Lower leg skin (tissue), 4 donors: ENCODE measurements at regions not wholly inside any gene's neighbourhood (a gene's known extent, or its start where the extent isn't known, plus 50 kb on each side); places are given as distances from the start of the nearest gene placed in this dataset.
A peak's percentile ranks its signal among the peaks of the same experiment; 100 is the strongest.
"Not testable (repeated sequence)": the region's sequence is repeated elsewhere in the genome, so short reads cannot be mapped to it uniquely, and the experiment has no call there.

Experiments used
- DNase-seq, 2 donors: peaks; one replicate each; pipeline ENCODE4 v3.0.0-alpha.2; 2019; ENCODE audit warnings: low spot score in 2 of 2
- H3K4me3 ChIP-seq: fragments of 200-600 bp; sonication (generic); 2 replicates; pipeline ENCODE4 v1.5.1; 2017; ENCODE audit warnings: mild to moderate bottlenecking, low read depth; ENCODE audit not compliant: poor library complexity, severe bottlenecking
- POLR2A ChIP-seq, 2 donors: fragments of 450-650 bp; IDR thresholded peaks; one replicate each; pipeline ENCODE4 v1.6.1; 2016 to 2017; ENCODE audit warnings: antibody characterized with exemption in 2 of 2, mild to moderate bottlenecking in 1 of 2, moderate library complexity in 1 of 2
- WGBS, 2 donors: methylation state at CpG; one replicate each; pipeline ENCODE4 v1.1.5; 2018; 5-methylcytosine and 5-hydroxymethylcytosine counted together
- intact Hi-C: fragments of 100-400 bp; cut with DNase I; formaldehyde crosslinking; loops from one replicate; pipeline ENCODE4 v1.15.0; 2023; ENCODE audit warnings: low total_unique reads
- TF ChIP-seq, protein P1 (sequence below), 3 donors: fragments of 450-650 bp; IDR thresholded peaks; one replicate each; pipeline ENCODE4 v1.5.1; 2016; ENCODE audit warnings: antibody characterized with exemption in 3 of 3, mild to moderate bottlenecking in 3 of 3, moderate library complexity in 2 of 3

GRCh38 chr2:43070030-43070429 is 156.4 kb downstream of the ZFP36L2 start:
- TF ChIP-seq, protein P1, sequence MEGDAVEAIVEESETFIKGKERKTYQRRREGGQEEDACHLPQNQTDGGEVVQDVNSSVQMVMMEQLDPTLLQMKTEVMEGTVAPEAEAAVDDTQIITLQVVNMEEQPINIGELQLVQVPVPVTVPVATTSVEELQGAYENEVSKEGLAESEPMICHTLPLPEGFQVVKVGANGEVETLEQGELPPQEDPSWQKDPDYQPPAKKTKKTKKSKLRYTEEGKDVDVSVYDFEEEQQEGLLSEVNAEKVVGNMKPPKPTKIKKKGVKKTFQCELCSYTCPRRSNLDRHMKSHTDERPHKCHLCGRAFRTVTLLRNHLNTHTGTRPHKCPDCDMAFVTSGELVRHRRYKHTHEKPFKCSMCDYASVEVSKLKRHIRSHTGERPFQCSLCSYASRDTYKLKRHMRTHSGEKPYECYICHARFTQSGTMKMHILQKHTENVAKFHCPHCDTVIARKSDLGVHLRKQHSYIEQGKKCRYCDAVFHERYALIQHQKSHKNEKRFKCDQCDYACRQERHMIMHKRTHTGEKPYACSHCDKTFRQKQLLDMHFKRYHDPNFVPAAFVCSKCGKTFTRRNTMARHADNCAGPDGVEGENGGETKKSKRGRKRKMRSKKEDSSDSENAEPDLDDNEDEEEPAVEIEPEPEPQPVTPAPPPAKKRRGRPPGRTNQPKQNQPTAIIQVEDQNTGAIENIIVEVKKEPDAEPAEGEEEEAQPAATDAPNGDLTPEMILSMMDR (IDR thresholded peaks at IDR 0.05), result no peak
- TF ChIP-seq POLR2A (IDR thresholded peaks at IDR 0.05), result no peak
- no peak overlapping the region for H3K4me3 ChIP-seq
- intact Hi-C loops, result no loop called here
- 53 to 54% methylated on average over 3 of the region's 3 CpGs for WGBS, 2 donors
- DNase-seq, result peak in 1 of 2 donors; percentile 88

- peak in 1 of 2 donors; percentile 79 for DNase-seq
- H3K4me3 ChIP-seq, result no peak overlapping the region
- TF ChIP-seq, protein P1 (IDR thresholded peaks at IDR 0.05), result no peak
- TF ChIP-seq POLR2A (IDR thresholded peaks at IDR 0.05), result no peak
- WGBS, 2 donors, result 77 to 82% methylated on average over 12 to 16 of the region's 16 CpGs
- intact Hi-C loops, result no loop called here
Measured at GRCh38 chr2:43068631-43069517, 157.5 kb downstream of the ZFP36L2 start.

GRCh38 chr2:43068041-43068533 is 158.3 kb downstream of the ZFP36L2 start:
- no peak for TF ChIP-seq POLR2A (IDR thresholded peaks at IDR 0.05)
- TF ChIP-seq, protein P1 (IDR thresholded peaks at IDR 0.05), result no peak
- intact Hi-C loops, result no loop called here
- 87 to 88% methylated on average over 51 of the region's 51 CpGs for WGBS, 2 donors
- DNase-seq, result peak in 1 of 2 donors; percentile 79
- no peak overlapping the region for H3K4me3 ChIP-seq

DNA sequence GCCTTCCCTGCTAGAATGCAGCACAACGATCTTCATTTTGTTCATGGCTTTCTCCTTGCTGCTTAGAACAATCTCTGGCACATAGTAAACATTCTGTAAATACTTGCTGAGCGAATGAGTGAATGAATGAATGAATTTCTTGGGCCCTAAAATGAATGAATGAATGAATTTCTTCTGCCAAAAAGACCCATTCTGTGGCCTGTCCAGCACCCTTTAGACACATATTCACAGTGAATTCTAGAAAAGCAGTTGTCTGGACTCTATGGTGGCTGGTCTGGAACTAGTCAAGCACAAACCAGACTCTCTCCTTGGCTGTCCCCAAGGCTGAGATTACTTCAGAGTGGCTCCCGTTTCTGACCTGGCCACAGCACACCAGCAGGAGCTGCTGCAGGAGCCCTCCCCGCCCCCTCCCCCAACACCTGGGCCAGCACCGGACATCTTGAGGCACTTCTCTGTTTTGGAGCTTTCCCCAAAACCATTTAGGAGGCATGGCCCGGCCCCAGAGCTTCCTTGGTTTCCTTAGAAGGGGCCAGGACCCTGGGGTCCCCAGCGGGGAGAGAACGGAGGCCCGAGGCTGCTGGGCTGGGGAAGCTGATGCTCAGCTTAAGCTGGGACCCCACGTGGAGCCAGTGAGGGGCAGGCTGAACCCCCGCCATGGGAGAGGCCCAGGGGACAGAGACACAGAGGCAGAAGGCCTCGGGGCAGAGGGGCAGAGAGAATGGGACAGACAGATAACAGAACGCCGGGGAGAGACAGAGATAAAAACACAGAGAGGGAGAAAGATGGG is 159.0 kb downstream of the ZFP36L2 start:
- no peak overlapping the region for H3K4me3 ChIP-seq
- peak in 1 of 2 donors; percentile 84 for DNase-seq
- intact Hi-C loops, result no loop called here
- TF ChIP-seq, protein P1 (IDR thresholded peaks at IDR 0.05), result no peak
- TF ChIP-seq POLR2A (IDR thresholded peaks at IDR 0.05), result no peak
- 88 to 89% methylated on average over 14 of the region's 14 CpGs for WGBS, 2 donors

DNA sequence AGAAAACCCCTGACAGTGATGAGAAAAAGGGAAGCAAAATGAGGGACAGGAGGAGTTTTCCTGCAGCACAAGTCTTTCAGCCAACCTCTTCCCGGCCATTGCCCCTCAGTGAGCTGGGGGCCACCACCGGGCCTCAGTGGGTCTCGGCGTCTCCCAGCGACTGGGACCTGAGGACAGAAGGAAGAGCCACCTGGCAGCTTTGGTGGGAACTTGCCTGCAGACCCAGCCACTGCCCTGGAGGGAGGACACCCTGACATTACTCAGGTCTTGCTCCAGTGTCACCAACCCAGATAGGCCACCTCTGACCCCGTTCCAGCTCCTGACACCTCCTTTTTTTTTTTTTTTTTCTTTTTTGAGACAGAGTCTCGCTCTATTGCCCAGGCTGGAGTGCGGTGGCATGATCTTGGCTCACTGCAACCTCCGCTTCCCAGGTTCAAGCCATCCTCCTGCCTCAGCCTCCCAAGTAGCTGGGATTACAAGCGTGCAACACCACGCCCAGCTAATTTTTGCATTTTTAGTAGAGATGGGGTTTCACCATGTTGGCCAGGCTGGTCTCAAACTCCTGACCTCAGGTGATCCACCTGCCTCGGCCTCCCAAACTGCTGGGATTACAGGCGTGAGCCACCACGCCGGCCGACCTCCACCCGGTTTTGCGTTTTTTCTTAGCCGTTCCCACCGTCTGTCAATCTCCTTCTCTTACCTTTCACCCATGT is 159.7 kb downstream of the ZFP36L2 start:
- H3K4me3 ChIP-seq, intact Hi-C loops: not testable (repeated sequence)
- 91 to 92% methylated on average over 20 of the region's 20 CpGs for WGBS, 2 donors
- DNase-seq, result peak in 1 of 2 donors; percentile 75
